ENCODE measurements at regions not wholly inside any gene's neighbourhood (a gene's known extent, or its start where the extent isn't known, plus 50 kb on each side); places are given as distances from the start of the nearest gene placed in this dataset.
A peak's percentile ranks its signal among the peaks of the same experiment; 100 is the strongest.
"Not testable (repeated sequence)": the region's sequence is repeated elsewhere in the genome, so short reads cannot be mapped to it uniquely, and the experiment has no call there.

DNA sequence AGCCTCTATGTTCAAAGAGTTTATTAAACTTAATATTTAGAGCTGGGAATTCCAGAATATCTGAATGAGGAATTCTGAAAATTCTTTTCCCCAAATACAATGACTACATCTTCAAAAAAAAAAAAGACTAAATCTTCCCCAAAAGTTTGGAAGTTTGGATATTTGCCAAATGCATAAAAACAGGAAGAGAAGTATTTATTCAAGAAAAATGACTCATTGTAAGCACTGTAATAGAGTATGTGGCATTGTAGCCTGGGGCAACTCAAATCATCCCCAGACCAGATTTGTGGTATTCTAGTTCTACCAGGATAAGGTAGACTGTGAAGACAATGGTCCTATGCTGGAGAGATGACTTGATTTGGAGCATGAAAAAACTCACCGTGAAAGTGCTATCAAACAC, 78.5 kb upstream of the PDHA2 start:
- intact Hi-C loops (cut with micrococcal nuclease): no loop called here
- H3K4me3 Mint-ChIP-seq (ENCODE audit: unreplicated experiment): no peak overlapping the region
- no peaks in the 10 kb centered on the region for H3K27me3 Mint-ChIP-seq (ENCODE audit: insufficient read depth, unreplicated experiment)
- no TSS peak for BruUV-seq (replicated peaks)
- H3K27ac Mint-ChIP-seq (ENCODE audit: low read depth, unreplicated experiment): peak overlapping the region; percentile 43
- peaks cover 10% of the 10 kb centered on the region for H3K9me3 Mint-ChIP-seq (ENCODE audit: unreplicated experiment)
- POLR2A ChIA-PET: interaction anchor here (1.2 to 1.5 kb wide), 3 partner anchors 15 to 59 kb away, joined by 3 to 7 read pairs (median 4); no protein-coding TSS in a partner anchor
- CTCF ChIA-PET: interaction anchor here (1.8 kb wide), 1 partner anchor 125 kb away, joined by 5 read pairs; no protein-coding TSS in a partner anchor
- no peaks in the 10 kb centered on the region for H3K36me3 Mint-ChIP-seq (ENCODE audit: insufficient read depth, unreplicated experiment)
- TF ChIP-seq CTCF (IDR thresholded peaks at IDR 0.05; ENCODE audit: unreplicated experiment): no peak
- peak; percentile 94 for DNase-seq (ENCODE audit: unreplicated experiment)
- peaks cover 22% of the 10 kb centered on the region for H3K4me1 Mint-ChIP-seq (ENCODE audit: insufficient read depth, unreplicated experiment)

GRCh38 chr4:95760646-95761045, 79.2 kb upstream of the PDHA2 start:
- intact Hi-C loops (cut with micrococcal nuclease); H3K4me3 Mint-ChIP-seq (ENCODE audit: unreplicated experiment); H3K27ac Mint-ChIP-seq (ENCODE audit: low read depth, unreplicated experiment); BruUV-seq (replicated peaks); H3K9me3 Mint-ChIP-seq (ENCODE audit: unreplicated experiment); H3K27me3 Mint-ChIP-seq (ENCODE audit: insufficient read depth, unreplicated experiment); H3K36me3 Mint-ChIP-seq (ENCODE audit: insufficient read depth, unreplicated experiment); DNase-seq (ENCODE audit: unreplicated experiment): not testable (repeated sequence)
- H3K4me1 Mint-ChIP-seq (ENCODE audit: insufficient read depth, unreplicated experiment): peaks cover 22% of the 10 kb centered on the region
- POLR2A ChIA-PET: interaction anchor here (1.2 to 1.5 kb wide), 3 partner anchors 14 to 59 kb away, joined by 3 to 7 read pairs (median 4); no protein-coding TSS in a partner anchor
- CTCF ChIA-PET: interaction anchor here (1.8 kb wide), 1 partner anchor 124 kb away, joined by 5 read pairs; no protein-coding TSS in a partner anchor

DNA sequence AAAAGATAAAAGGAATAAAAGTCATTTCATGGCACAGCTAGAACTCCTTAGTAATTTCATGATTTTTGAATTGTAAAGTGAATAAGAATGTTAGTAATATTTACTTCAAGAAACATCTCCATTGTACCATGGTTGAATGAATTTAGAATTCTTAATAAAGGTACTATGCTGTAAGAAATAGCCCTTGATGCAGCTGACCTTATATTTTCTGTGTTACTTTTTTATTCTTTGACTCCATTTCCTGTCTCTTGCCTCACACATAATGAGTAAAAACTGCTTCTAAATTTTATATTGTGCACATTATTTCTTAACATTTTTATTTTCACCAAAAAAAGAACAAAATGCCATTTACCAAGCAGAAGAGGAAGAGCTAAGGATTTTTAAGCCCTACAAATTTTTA, 81.9 kb upstream of the PDHA2 start:
- Mint-ChIP-seq H3K4me3 (ENCODE audit: unreplicated experiment) (no peak overlapping the region), H3K27me3 (ENCODE audit: insufficient read depth, unreplicated experiment) (no peaks in the 10 kb centered on the region), H3K27ac (ENCODE audit: low read depth, unreplicated experiment) (no peak overlapping the region), H3K4me1 (ENCODE audit: insufficient read depth, unreplicated experiment) (peaks cover 22% of the 10 kb centered on the region), H3K36me3 (ENCODE audit: insufficient read depth, unreplicated experiment) (no peaks in the 10 kb centered on the region), H3K9me3 (ENCODE audit: unreplicated experiment) (no peaks in the 10 kb centered on the region)
- ChIA-PET POLR2A (interaction anchor here (1.5 kb wide), 1 partner anchor 30 kb away, joined by 3 read pairs; no protein-coding TSS in a partner anchor), CTCF (no interaction called here)
- intact Hi-C loops (cut with micrococcal nuclease): no loop called here
- TF ChIP-seq CTCF (IDR thresholded peaks at IDR 0.05; ENCODE audit: unreplicated experiment): no peak
- BruUV-seq (replicated peaks): no TSS peak
- no peak for DNase-seq (ENCODE audit: unreplicated experiment)

DNA sequence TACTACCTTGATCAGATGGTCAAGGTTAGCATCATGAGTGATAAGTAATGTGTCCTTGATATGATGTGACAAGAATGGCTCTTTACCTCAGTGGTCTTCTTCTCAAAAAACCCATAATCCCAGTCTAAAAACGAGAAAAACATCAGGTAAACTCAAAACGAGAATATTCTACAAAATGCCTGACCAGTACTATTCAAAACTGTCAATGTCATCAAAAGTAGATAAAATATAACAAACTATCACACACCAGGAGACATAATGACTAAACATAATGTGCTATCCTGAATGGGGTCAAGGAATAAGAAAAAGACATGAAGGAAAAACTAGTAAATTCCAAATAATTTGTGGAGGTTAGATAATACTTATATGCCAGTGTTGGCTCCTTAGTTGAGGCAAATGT, 85.2 kb upstream of the PDHA2 start:
- DNase-seq (ENCODE audit: unreplicated experiment): no peak
- BruUV-seq (replicated peaks): no TSS peak
- ChIA-PET POLR2A (no interaction called here), CTCF (interaction anchor here (1.3 kb wide), 1 partner anchor 10 kb away, joined by 3 read pairs; no protein-coding TSS in a partner anchor)
- Mint-ChIP-seq H3K27ac (ENCODE audit: low read depth, unreplicated experiment) (no peak overlapping the region), H3K9me3 (ENCODE audit: unreplicated experiment) (no peaks in the 10 kb centered on the region), H3K27me3 (ENCODE audit: insufficient read depth, unreplicated experiment) (no peaks in the 10 kb centered on the region), H3K36me3 (ENCODE audit: insufficient read depth, unreplicated experiment) (no peaks in the 10 kb centered on the region), H3K4me1 (ENCODE audit: insufficient read depth, unreplicated experiment) (peaks cover 7% of the 10 kb centered on the region), H3K4me3 (ENCODE audit: unreplicated experiment) (no peak overlapping the region)
- intact Hi-C loops (cut with micrococcal nuclease): no loop called here
- TF ChIP-seq CTCF (IDR thresholded peaks at IDR 0.05; ENCODE audit: unreplicated experiment): no peak

DNA sequence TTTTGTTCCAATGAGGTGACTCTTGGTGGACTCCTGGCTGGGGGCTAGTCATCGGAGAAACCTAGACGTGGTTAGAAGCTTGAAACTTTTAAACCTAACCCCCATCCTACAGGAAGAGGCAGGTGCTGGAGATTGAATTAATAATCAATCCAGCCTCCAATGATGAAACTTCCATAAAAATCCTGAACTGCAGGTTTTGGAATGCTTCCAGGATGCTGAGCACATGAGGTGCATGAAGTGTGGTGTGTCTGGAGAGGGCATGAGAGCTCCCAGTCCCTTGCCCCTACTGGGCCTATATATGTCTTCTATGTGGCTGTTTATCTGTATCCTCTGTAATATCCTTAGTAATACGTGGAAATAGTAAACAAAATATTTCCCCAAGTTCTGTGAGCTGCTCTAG, 90.7 kb upstream of the PDHA2 start:
- Mint-ChIP-seq H3K27me3 (ENCODE audit: insufficient read depth, unreplicated experiment) (no peaks in the 10 kb centered on the region), H3K9me3 (ENCODE audit: unreplicated experiment) (peaks cover 9% of the 10 kb centered on the region), H3K4me1 (ENCODE audit: insufficient read depth, unreplicated experiment) (no peaks in the 10 kb centered on the region), H3K4me3 (ENCODE audit: unreplicated experiment) (no peak overlapping the region), H3K27ac (ENCODE audit: low read depth, unreplicated experiment) (no peak overlapping the region), H3K36me3 (ENCODE audit: insufficient read depth, unreplicated experiment) (no peaks in the 10 kb centered on the region)
- DNase-seq (ENCODE audit: unreplicated experiment): no peak
- ChIA-PET CTCF (interaction anchor here (0.7 kb wide), 1 partner anchor 570 kb away, joined by 3 read pairs; no protein-coding TSS in a partner anchor), POLR2A (interaction anchor here (0.5 kb wide), 1 partner anchor 15 kb away, joined by 3 read pairs; no protein-coding TSS in a partner anchor)
- BruUV-seq (replicated peaks): no TSS peak
- intact Hi-C loops (cut with micrococcal nuclease): no loop called here
- no peak for TF ChIP-seq CTCF (IDR thresholded peaks at IDR 0.05; ENCODE audit: unreplicated experiment)
